Thyroid gland (tissue), 4 donors: ENCODE measurements at regions not wholly inside any gene's neighbourhood (a gene's known extent, or its start where the extent isn't known, plus 50 kb on each side); places are given as distances from the start of the nearest gene placed in this dataset.

Experiments
- CTCF ChIP-seq, 6 experiments: fragments of 200-600 bp in 3 of 6; fragments of 450-650 bp in 3 of 6; sonication (generic) in 3 of 6; IDR thresholded peaks; one replicate each; pipeline ENCODE4 v1.5.1; 2016 to 2019; ENCODE audit warnings: antibody characterized with exemption in 6 of 6, mild to moderate bottlenecking in 2 of 6, inconsistent platforms in 1 of 6, moderate library complexity in 1 of 6
- POLR2A ChIP-seq, 2 donors: fragments of 450-650 bp; IDR thresholded peaks; one replicate each; pipeline ENCODE4 v1.6.1; 2017; ENCODE audit warnings: antibody characterized with exemption in 2 of 2, mild to moderate bottlenecking in 2 of 2, moderate library complexity in 1 of 2

DNA sequence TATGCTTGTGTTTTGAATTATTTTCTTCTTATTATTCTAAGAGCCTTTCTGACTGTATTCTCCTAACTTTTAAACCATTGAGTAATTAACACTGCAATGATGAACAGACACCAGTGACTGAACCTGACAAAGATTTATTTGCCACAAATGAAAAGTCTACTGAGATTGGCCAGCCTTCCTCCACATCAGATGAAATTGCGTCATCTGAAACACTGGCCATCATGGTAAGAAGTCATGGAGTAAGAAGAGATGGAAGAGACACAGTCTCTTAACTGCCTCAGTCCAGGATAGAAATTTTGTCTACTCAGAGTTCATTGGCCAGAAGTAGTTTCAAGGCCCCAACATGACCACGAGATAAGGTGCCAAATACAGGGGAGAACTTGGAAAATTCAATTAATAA is 357.8 kb downstream of the BMPER start:
- no peak for TF ChIP-seq CTCF (IDR thresholded peaks at IDR 0.05)
- no peak for TF ChIP-seq POLR2A (IDR thresholded peaks at IDR 0.05)
